ENCODE measurements at regions not wholly inside any gene's neighbourhood (a gene's known extent, or its start where the extent isn't known, plus 50 kb on each side); places are given as distances from the start of the nearest gene placed in this dataset.

DNA sequence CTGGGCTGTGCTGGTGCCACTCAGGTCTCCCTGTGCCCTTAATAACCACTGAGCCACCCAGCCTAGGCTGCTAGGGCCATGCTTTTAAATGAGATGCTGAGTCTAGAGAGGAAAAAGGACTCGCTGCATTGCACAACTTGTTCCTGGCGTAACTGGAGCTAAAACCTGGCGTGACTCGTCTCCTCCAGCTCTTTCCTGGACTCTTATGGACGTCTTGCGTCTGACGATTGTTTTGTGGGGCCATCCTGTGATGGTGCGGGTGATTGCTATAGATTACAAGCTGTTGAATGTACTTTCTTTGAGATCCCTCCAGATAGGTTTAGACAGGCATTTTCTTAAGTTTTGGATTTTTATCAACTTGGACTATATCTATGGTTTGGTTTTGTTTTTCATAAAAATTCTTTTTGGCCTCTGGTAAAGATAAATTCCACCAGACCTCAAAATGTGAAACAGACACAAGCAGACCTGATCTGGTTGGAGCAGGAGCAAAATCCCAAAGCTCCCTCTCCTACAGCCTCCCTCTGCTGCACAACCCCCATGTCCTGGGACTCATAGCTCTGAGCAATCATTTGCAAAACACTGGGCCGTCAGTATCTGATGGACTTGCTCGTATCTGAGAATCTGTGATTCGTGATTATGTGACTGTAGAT is 230.3 kb downstream of the ARHGAP12 start:
- DNase-seq (peak in 1 of 3 donors; percentile 38), ATAC-seq (peak; percentile 39)
- intact Hi-C loops (cut with DNase I, micrococcal nuclease) = no loop called here

DNA sequence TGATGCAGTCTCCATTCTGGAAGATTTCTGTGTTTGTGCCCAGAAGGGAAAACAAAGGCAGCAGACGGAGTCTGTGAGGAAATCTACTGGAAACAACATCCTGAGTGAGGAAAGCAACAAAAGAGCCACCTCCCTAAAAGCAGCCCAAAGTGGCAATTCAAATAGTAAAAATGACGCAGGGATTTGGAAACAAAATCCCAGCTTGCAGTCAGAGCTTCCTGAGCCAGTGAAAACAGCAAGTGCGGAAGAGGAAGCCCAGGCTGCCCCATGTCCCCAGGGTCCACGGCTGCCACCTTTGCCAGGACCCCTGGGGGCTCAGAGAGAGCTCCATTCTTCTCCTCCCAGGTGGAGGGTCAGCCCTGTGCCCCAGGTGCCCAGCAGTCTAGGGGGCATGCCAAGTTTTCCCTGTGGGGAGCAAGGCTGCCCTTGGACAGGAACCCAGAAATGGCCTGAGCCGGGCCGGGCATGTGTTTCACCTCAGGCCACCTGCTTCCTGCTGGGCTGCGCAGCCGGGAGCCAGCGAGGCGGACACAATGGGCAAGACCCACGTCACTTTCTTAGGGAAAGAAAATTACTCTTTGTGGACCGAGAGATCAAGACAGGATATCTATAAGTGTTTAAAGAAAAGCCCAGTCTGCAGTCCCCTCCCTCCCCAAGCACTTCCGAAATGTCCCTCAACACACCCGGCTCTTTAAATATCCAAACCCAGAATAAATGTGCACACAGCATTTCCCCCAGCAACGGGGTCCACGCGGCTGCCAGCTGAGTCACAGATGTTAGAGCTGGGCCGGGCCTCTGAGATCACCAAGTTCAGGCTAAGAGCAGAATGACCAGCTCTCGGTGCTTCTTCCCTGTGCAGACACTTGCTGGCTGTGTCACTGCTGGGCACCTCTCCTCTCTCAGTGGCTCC is 231.1 kb downstream of the ARHGAP12 start:
- peak; percentile 67 for ATAC-seq
- Histone ChIP-seq H3K9me3 (no peaks in the 10 kb centered on the region), H3K4me3 (no peak overlapping the region), H3K36me3 (ENCODE audit: low read depth) (no peaks in the 10 kb centered on the region), H3K4me1 (ENCODE audit: low read depth) (no peaks in the 10 kb centered on the region)
- TF ChIP-seq, protein P1, sequence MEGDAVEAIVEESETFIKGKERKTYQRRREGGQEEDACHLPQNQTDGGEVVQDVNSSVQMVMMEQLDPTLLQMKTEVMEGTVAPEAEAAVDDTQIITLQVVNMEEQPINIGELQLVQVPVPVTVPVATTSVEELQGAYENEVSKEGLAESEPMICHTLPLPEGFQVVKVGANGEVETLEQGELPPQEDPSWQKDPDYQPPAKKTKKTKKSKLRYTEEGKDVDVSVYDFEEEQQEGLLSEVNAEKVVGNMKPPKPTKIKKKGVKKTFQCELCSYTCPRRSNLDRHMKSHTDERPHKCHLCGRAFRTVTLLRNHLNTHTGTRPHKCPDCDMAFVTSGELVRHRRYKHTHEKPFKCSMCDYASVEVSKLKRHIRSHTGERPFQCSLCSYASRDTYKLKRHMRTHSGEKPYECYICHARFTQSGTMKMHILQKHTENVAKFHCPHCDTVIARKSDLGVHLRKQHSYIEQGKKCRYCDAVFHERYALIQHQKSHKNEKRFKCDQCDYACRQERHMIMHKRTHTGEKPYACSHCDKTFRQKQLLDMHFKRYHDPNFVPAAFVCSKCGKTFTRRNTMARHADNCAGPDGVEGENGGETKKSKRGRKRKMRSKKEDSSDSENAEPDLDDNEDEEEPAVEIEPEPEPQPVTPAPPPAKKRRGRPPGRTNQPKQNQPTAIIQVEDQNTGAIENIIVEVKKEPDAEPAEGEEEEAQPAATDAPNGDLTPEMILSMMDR (IDR thresholded peaks at IDR 0.05) = no peak
- DNase-seq = peak; percentile 50 to 74 (median 59)
- intact Hi-C loops (cut with DNase I, micrococcal nuclease) = no loop called here

More for the DNA sequence above, 230.3 kb downstream of the ARHGAP12 start:
- TF ChIP-seq, protein P1 (IDR thresholded peaks at IDR 0.05) = no peak
- H3K36me3 ChIP-seq (ENCODE audit: low read depth) = no peaks in the 10 kb centered on the region
- H3K4me1 ChIP-seq (ENCODE audit: low read depth) = no peaks in the 10 kb centered on the region
- no peaks in the 10 kb centered on the region for H3K9me3 ChIP-seq
- no peak overlapping the region for H3K4me3 ChIP-seq

DNA sequence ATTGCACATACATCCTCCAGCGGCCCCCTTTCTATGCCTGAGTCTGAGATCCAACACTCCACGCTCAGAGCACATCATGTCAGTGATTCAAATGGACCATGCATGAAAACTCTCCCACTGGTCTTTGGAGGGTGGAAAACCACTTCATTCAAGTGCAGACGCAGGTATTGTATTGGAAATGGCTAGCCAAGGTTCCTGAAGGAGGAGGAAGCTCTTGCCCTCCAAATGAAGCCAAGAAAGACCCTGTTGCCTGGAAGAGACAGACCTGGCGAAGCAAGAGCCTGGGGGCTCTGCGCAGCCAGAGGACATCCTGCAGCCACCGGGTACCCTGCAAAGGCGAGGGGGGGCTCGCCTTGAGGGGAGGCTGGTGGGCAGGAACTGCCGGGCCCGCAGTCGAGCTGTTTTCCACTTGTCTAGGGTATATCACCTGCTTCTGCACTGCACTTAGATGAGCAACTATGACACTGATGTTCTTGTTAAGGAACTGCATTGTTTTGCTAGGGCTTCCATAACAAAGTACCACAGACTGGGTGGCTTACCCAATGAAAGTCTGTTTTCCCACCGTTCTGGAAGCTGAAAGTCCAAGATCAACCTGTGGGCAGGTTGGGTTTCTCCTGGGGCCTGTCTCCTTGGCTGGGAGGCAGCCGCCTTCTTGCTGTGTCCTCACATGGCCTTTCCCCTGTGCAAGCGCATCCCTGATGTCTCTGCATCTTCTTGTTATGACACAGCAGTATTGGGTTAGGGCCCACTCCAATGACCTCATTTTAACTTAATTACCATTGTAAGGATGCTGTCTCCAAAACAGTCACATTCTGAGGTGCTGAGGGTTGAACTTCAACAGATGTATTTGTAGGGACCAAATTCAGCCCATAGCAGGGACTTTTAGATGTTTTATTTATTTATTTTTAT is 233.4 kb downstream of the ARHGAP12 start:
- Histone ChIP-seq H3K9me3 (peaks cover 4% of the 10 kb centered on the region), H3K4me3 (no peak overlapping the region), H3K4me1 (ENCODE audit: low read depth) (no peaks in the 10 kb centered on the region), H3K36me3 (ENCODE audit: low read depth) (no peaks in the 10 kb centered on the region)
- TF ChIP-seq, protein P1 (IDR thresholded peaks at IDR 0.05) = no peak
- intact Hi-C loops (cut with DNase I, micrococcal nuclease) = no loop called here
- DNase-seq = no peak
- no peak for ATAC-seq

DNA sequence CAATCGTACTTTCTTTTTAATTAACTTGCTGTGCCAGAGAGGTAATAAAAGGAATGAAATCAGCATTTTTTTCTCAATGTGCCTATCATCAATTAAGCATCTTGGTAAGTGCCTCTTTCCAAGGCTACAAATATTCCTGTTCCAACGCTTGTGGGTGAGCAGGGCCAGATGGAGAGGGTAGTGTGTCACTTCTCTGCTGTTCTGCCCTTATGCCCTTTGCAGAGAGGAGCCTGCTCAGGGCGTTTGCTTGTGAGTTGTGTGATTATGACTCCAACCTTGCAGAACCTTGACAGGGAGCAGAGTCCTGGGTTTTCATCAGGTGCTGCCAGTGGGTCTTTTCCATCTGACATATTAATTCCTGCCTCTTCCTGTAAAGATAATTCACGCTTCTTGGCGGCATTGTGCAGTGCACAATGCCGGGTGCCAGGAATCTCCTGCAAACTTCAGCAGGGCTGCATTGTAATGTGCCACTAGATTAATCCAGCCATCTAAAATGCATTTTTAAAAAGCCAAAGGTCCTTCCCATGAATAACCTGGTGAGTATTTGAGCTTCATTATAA is 234.4 kb downstream of the ARHGAP12 start:
- H3K36me3 ChIP-seq (ENCODE audit: low read depth) = no peaks in the 10 kb centered on the region
- TF ChIP-seq, protein P1 (IDR thresholded peaks at IDR 0.05) = no peak
- ATAC-seq (no peak), DNase-seq (no peak)
- intact Hi-C loops (cut with DNase I, micrococcal nuclease) = no loop called here
- H3K9me3 ChIP-seq = peaks cover 6% of the 10 kb centered on the region
- H3K4me3 ChIP-seq = no peak overlapping the region
- H3K4me1 ChIP-seq (ENCODE audit: low read depth) = no peaks in the 10 kb centered on the region

DNA sequence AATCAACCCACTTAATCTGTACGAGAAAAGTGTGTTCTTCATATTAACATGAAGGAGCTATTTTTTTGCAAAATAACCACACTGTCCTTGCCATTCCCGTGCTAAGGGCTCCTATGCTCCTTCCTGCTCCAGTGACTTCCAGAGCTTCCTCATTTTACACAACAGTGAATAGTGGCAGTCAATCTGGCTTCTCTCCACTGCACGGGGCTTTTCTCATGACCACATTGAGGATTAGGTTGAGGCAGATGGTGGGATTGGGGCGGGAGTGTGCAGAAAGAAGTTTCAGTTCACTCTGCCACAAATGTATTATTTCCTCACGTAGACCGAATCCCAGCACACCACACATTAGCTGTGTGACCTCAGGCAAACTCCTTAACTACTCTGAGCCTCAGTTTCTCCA is 235.1 kb downstream of the ARHGAP12 start:
- TF ChIP-seq, protein P1 (IDR thresholded peaks at IDR 0.05) = no peak
- intact Hi-C loops (cut with DNase I, micrococcal nuclease) = no loop called here
- DNase-seq (peak in 1 of 3 donors; percentile 32), ATAC-seq (no peak)
- Histone ChIP-seq H3K9me3 (peaks cover 6% of the 10 kb centered on the region), H3K4me3 (no peak overlapping the region), H3K4me1 (ENCODE audit: low read depth) (no peaks in the 10 kb centered on the region), H3K36me3 (ENCODE audit: low read depth) (no peaks in the 10 kb centered on the region)

Data from mucosa of descending colon (tissue), 3 donors.